ENCODE measurements at regions not wholly inside any gene's neighbourhood (a gene's known extent, or its start where the extent isn't known, plus 50 kb on each side); places are given as distances from the start of the nearest gene placed in this dataset.

- Histone ChIP-seq H3F3A (ENCODE audit: insufficient read depth) (no peaks in the 10 kb centered on the region), H3K9ac (no peak overlapping the region), H2AFZ (no peak overlapping the region), H4K20me1 (ENCODE audit: insufficient read depth) (no peaks in the 10 kb centered on the region), H3K4me1 (ENCODE audit: insufficient read depth) (no peaks in the 10 kb centered on the region), H3K4me3 (no peak overlapping the region), H3K27ac (no peak overlapping the region), H3K36me3 (ENCODE audit: low read depth) (no peaks in the 10 kb centered on the region), H3K79me2 (ENCODE audit: insufficient read depth) (no peaks in the 10 kb centered on the region), H3K27me3 (replicated peaks; ENCODE audit: insufficient read depth) (no peaks in the 10 kb centered on the region), H3K9me2 (ENCODE audit: insufficient read depth) (no peaks in the 10 kb centered on the region), H3K9me3 (ENCODE audit: low read depth) (no peaks in the 10 kb centered on the region), H3K4me2 (ENCODE audit: unreplicated experiment) (no peak overlapping the region)
- no peak for TF ChIP-seq EZH2 (IDR thresholded peaks at IDR 0.05; ENCODE audit: insufficient read depth, poor library complexity, severe bottlenecking)
- TF ChIP-seq EZH2phosphoT487 (IDR thresholded peaks at IDR 0.05; ENCODE audit: insufficient read depth, low read depth), result no peak
- WGBS, 2 experiments (ENCODE audit: low coverage in 1 of 2, low lambda C conversion rate in 2 of 2, missing lambda C conversion rate in 2 of 2), result 16 to 20% methylated on average over 2 of the region's 2 CpGs
- in situ Hi-C loops (cut with MboI), result no loop called here
- no peak for DNase-seq
Observed at GRCh38 chr13:106225126-106225525, 310.3 kb downstream of the EFNB2 start.

GRCh38 chr13:106220211-106220610, 315.3 kb downstream of the EFNB2 start:
- H3F3A ChIP-seq (ENCODE audit: insufficient read depth), result no peaks in the 10 kb centered on the region
- no peak overlapping the region for H3K4me2 ChIP-seq (ENCODE audit: unreplicated experiment)
- H3K79me2 ChIP-seq (ENCODE audit: insufficient read depth), result no peaks in the 10 kb centered on the region
- H2AFZ ChIP-seq, result no peak overlapping the region
- in situ Hi-C loops (cut with MboI), result no loop called here
- no peaks in the 10 kb centered on the region for H3K9me3 ChIP-seq (ENCODE audit: low read depth)
- no peaks in the 10 kb centered on the region for H3K36me3 ChIP-seq (ENCODE audit: low read depth)
- no peaks in the 10 kb centered on the region for H3K4me1 ChIP-seq (ENCODE audit: insufficient read depth)
- no peak for DNase-seq
- H3K27me3 ChIP-seq (replicated peaks; ENCODE audit: insufficient read depth), result no peaks in the 10 kb centered on the region
- H3K9ac ChIP-seq, result no peak overlapping the region
- TF ChIP-seq EZH2phosphoT487 (IDR thresholded peaks at IDR 0.05; ENCODE audit: insufficient read depth, low read depth), result no peak
- TF ChIP-seq EZH2 (IDR thresholded peaks at IDR 0.05; ENCODE audit: insufficient read depth, poor library complexity, severe bottlenecking), result no peak
- WGBS, 2 experiments (ENCODE audit: low coverage in 1 of 2, low lambda C conversion rate in 2 of 2, missing lambda C conversion rate in 2 of 2), result 72 to 75% methylated on average over 3 of the region's 3 CpGs
- H3K27ac ChIP-seq, result no peak overlapping the region
- no peaks in the 10 kb centered on the region for H4K20me1 ChIP-seq (ENCODE audit: insufficient read depth)
- H3K9me2 ChIP-seq (ENCODE audit: insufficient read depth), result no peaks in the 10 kb centered on the region
- H3K4me3 ChIP-seq, result no peak overlapping the region

- H3K9me3 ChIP-seq (ENCODE audit: low read depth), result no peaks in the 10 kb centered on the region
- 77 to 82% methylated on average over 18 of the region's 18 CpGs for WGBS, 2 experiments (ENCODE audit: low coverage in 1 of 2, low lambda C conversion rate in 2 of 2, missing lambda C conversion rate in 2 of 2)
- H3K27me3 ChIP-seq (replicated peaks; ENCODE audit: insufficient read depth), result no peaks in the 10 kb centered on the region
- no peaks in the 10 kb centered on the region for H4K20me1 ChIP-seq (ENCODE audit: insufficient read depth)
- H3F3A ChIP-seq (ENCODE audit: insufficient read depth), result no peaks in the 10 kb centered on the region
- H3K9ac ChIP-seq, result no peak overlapping the region
- no peaks in the 10 kb centered on the region for H3K9me2 ChIP-seq (ENCODE audit: insufficient read depth)
- no peak overlapping the region for H3K4me2 ChIP-seq (ENCODE audit: unreplicated experiment)
- no peaks in the 10 kb centered on the region for H3K4me1 ChIP-seq (ENCODE audit: insufficient read depth)
- H3K4me3 ChIP-seq, result no peak overlapping the region
- in situ Hi-C loops (cut with MboI), result no loop called here
- H3K36me3 ChIP-seq (ENCODE audit: low read depth), result no peaks in the 10 kb centered on the region
- H3K79me2 ChIP-seq (ENCODE audit: insufficient read depth), result no peaks in the 10 kb centered on the region
- TF ChIP-seq EZH2 (IDR thresholded peaks at IDR 0.05; ENCODE audit: insufficient read depth, poor library complexity, severe bottlenecking) (no peak), EZH2phosphoT487 (IDR thresholded peaks at IDR 0.05; ENCODE audit: insufficient read depth, low read depth) (no peak)
- no peak overlapping the region for H3K27ac ChIP-seq
- DNase-seq, result no peak
- H2AFZ ChIP-seq, result peak overlapping the region; percentile 52; the same call in 1 of the 2 replicates
Observed at GRCh38 chr13:106213028-106213757, 322.3 kb downstream of the EFNB2 start.

GRCh38 chr13:106212386-106213010, 323.0 kb downstream of the EFNB2 start:
- WGBS, 2 experiments (ENCODE audit: low coverage in 1 of 2, low lambda C conversion rate in 2 of 2, missing lambda C conversion rate in 2 of 2), result 9 to 10% methylated on average over 3 of the region's 3 CpGs
- no peaks in the 10 kb centered on the region for H3K9me2 ChIP-seq (ENCODE audit: insufficient read depth)
- H3F3A ChIP-seq (ENCODE audit: insufficient read depth), result no peaks in the 10 kb centered on the region
- in situ Hi-C loops (cut with MboI), result no loop called here
- no peak overlapping the region for H3K27ac ChIP-seq
- H3K4me3 ChIP-seq, result no peak overlapping the region
- no peaks in the 10 kb centered on the region for H3K4me1 ChIP-seq (ENCODE audit: insufficient read depth)
- peak overlapping the region; percentile 52; the same call in 1 of the 2 replicates for H2AFZ ChIP-seq
- DNase-seq, result no peak
- H3K27me3 ChIP-seq (replicated peaks; ENCODE audit: insufficient read depth), result no peaks in the 10 kb centered on the region
- H4K20me1 ChIP-seq (ENCODE audit: insufficient read depth), result no peaks in the 10 kb centered on the region
- H3K36me3 ChIP-seq (ENCODE audit: low read depth), result no peaks in the 10 kb centered on the region
- no peaks in the 10 kb centered on the region for H3K9me3 ChIP-seq (ENCODE audit: low read depth)
- H3K4me2 ChIP-seq (ENCODE audit: unreplicated experiment), result no peak overlapping the region
- TF ChIP-seq EZH2 (IDR thresholded peaks at IDR 0.05; ENCODE audit: insufficient read depth, poor library complexity, severe bottlenecking), result no peak
- TF ChIP-seq EZH2phosphoT487 (IDR thresholded peaks at IDR 0.05; ENCODE audit: insufficient read depth, low read depth), result no peak
- H3K79me2 ChIP-seq (ENCODE audit: insufficient read depth), result no peaks in the 10 kb centered on the region
- no peak overlapping the region for H3K9ac ChIP-seq
